K562 (cell line): ENCODE measurements at regions not wholly inside any gene's neighbourhood (a gene's known extent, or its start where the extent isn't known, plus 50 kb on each side); places are given as distances from the start of the nearest gene placed in this dataset.

Experiments used
- ATF6 ChIP-seq: sonication (generic); formaldehyde crosslinking; IDR thresholded peaks from 2 replicates; pipeline ENCODE4 v1.4.0; 2020; ENCODE audit warnings: mild to moderate bottlenecking, missing genetic modification reagents
- CTCF ChIP-seq, 3 experiments: IDR thresholded peaks in 2 of 3; conservative IDR thresholded peaks in 1 of 3; 2 replicates each; pipeline ENCODE4 v1.5.1; 2011 to 2012; ENCODE audit warnings: low read length in 3 of 3, mild to moderate bottlenecking in 3 of 3, control low read depth in 2 of 3, improper control_type of control experiment in 1 of 3, inconsistent platforms in 1 of 3, low read depth in 1 of 3, mixed read lengths in 1 of 3, moderate library complexity in 1 of 3; ENCODE audit not compliant: insufficient read depth in 2 of 3
- ETS1 ChIP-seq: conservative IDR thresholded peaks from 2 replicates; pipeline ENCODE4 v1.6.1; 2011; ENCODE audit warnings: low read depth, mild to moderate bottlenecking, low read length; ENCODE audit not compliant: control insufficient read depth
- EZH2 ChIP-seq: IDR thresholded peaks from 2 replicates; pipeline ENCODE4 v1.6.1; 2012; ENCODE audit warnings: low read depth, mild to moderate bottlenecking, inconsistent platforms, low read length, borderline replicate concordance
- PBX2 ChIP-seq, 2 experiments: IDR thresholded peaks in 1 of 2; conservative IDR thresholded peaks in 1 of 2; 2 replicates each; pipeline ENCODE4 v1.6.1; 2016; ENCODE audit warnings: low read depth in 2 of 2, mild to moderate bottlenecking in 1 of 2, missing compliant biosample characterization in 1 of 2, missing genetic modification characterization in 1 of 2, moderate library complexity in 1 of 2
- TAL1 ChIP-seq: fragments of 450-650 bp; IDR thresholded peaks from 2 replicates; pipeline ENCODE4 v1.6.1; 2016; ENCODE audit warnings: mild to moderate bottlenecking
- TFAP4 ChIP-seq: sonication (generic); formaldehyde crosslinking; IDR thresholded peaks from 2 replicates; pipeline ENCODE4 v1.8.0; 2022; ENCODE audit warnings: missing genetic modification reagents, mild to moderate bottlenecking, moderate library complexity, borderline replicate concordance
- U2AF1 ChIP-seq: fragments of 200-400 bp; formaldehyde crosslinking; optimal IDR thresholded peaks from 2 replicates; pipeline ENCODE3; 2017; ENCODE audit warnings: mild to moderate bottlenecking, low read depth, low read length, moderate library complexity
- USF1 ChIP-seq: sonication (generic); formaldehyde crosslinking; IDR thresholded peaks from 2 replicates; pipeline ENCODE4 v1.9.0; 2022; ENCODE audit warnings: mild to moderate bottlenecking, missing genetic modification reagents
- ZFP91 ChIP-seq: sonication (generic); formaldehyde crosslinking; IDR thresholded peaks from 2 replicates; pipeline ENCODE4 v1.8.0; 2022; ENCODE audit warnings: mild to moderate bottlenecking, missing genetic modification reagents

GRCh38 chr3:28844298-28845005 is 436.4 kb upstream of the RBMS3 start:
- no peak for TF ChIP-seq ATF6 (CRISPR knock-in tag)
- no peak for TF ChIP-seq ETS1
- TF ChIP-seq CTCF (IDR thresholded peaks at IDR 0.05 in 2 of 3, conservative IDR thresholded peaks at IDR 0.05 in 1 of 3; ENCODE audit: insufficient read depth in 2 of 3, low read depth in 1 of 3, low read length in 3 of 3), result no peak
- TF ChIP-seq EZH2, result no peak
- no peak for TF ChIP-seq TFAP4 (CRISPR knock-in tag)
- no peak for TF ChIP-seq U2AF1
- no peak for TF ChIP-seq ZFP91 (CRISPR knock-in tag)
- TF ChIP-seq PBX2 (CRISPR knock-in tag; IDR thresholded peaks at IDR 0.05; ENCODE audit: low read depth), result no peak
- no peak for TF ChIP-seq PBX2 (tag; conservative IDR thresholded peaks at IDR 0.05; ENCODE audit: low read depth)
- no peak for TF ChIP-seq TAL1
- no peak for TF ChIP-seq USF1 (CRISPR knock-in tag)
